ENCODE measurements at regions not wholly inside any gene's neighbourhood (a gene's known extent, or its start where the extent isn't known, plus 50 kb on each side); places are given as distances from the start of the nearest gene placed in this dataset.
"Not testable (repeated sequence)": the region's sequence is repeated elsewhere in the genome, so short reads cannot be mapped to it uniquely, and the experiment has no call there.

DNA sequence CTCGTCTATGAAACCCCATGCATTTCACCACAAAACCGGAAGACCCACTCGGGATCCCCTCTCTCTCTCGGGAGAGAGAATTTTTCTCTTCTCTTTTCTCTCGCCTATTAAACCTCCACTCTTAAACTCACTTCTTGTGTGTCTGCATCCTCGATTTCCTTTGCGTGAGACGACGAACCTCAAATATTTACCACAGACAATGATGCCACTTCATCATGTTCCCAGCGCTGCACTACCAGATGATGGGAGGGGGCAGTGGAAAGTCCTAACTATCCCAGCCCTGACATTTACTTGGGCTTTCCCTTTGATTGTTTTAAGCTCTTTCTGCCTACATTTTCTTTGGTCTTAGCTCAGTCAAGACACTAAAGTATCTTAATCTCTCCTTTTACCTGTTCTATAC lies 906.7 kb downstream of the GRID1 start:
- DNase-seq (ENCODE audit: low spot score): no peak

DNA sequence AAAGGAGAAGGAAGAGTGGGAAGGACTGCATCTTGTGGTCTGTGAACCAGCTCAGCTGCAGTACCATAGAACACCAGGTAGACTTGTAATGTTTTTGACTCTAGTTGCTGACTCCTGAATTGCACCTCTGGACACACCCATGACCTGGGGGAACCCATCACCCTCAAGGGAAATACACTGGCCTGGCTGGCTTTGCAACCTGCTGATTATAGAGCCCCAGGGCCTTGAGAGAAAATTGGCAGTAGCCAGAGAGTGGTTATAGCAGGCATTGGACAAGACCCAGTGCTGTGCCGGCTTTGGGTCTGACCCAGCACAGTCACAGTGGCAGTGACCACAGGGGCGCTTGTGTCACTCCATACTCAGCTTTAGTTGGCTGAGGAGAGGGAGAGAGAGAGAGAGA lies 902.3 kb downstream of the GRID1 start:
- DNase-seq (ENCODE audit: low spot score): no peak

DNA sequence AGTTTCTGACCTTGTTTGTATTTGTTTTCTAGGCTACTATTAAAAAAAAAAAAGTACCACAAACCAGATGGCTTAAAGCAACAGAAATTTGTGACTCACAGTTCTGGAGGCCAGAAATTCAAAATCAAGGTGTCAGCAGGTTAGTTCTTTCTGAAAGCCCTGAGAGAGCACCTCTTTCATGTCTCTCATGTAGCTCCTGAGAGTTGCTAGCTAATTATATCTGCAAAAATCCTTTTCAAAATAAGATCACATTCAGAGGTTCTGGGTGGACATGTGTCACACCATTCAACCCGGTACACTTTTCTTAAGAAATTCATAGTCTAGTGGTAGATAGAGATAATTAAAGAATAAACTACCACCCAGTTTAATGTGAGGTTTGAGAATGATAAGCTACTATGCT lies 888.6 kb downstream of the GRID1 start:
- DNase-seq (ENCODE audit: low spot score): no peak

DNA sequence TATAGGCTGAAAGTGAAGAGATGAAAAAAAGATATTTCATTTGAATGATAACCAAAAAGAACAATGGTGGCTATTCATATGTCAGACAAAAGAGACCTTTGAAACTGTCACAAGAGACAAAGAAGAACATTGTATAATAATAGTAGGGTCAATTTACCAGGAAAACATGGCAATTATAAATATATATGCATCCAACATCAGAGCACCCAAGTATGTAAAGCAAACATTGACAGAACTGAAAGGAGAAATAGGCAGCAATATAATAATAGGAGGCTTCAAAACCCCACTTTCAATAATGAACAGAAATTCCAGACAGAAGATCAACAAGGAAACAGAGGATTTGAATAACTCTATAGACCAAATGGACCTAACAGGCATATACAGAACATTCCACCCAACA lies 876.2 kb downstream of the GRID1 start:
- DNase-seq (ENCODE audit: low spot score): no peak

DNA sequence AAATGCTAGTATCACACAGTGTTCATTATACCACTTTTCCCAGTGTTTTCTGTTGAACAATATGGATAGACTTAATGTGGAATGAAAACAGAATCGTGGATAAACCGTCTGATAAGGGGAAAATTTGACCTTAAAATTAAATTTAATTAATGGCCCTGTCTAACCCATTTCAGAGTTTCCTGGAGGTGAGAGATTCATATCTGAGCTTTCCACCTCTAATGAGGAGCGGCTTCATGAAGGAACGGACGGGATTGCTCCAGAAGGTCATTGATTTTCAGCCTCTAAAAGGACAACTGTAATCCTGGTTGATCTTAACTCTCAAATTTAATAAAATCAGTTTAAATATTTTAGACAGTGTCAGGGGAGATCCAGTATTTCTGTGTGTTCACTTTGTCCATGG lies 874.9 kb downstream of the GRID1 start:
- DNase-seq (ENCODE audit: low spot score): no peak

DNA sequence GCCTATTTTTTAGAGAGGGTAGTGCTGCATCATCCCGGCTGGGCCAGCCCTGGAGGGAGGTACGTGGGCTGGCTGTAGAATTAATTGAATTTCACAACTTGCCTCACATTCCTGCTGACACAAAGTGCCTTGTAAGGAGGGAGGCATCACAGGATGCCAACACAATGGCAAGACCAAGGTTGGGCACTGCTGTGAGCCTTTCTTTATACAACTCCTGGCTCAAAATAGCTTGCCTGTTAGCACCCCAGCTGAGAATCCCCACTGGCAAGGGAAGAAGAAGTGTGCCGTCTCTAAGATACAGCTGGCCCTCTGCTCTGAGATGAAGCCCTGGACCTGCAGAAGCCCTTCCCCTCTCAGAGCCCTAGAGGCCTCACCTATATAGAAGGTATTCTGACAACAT lies 873.9 kb downstream of the GRID1 start:
- DNase-seq (ENCODE audit: low spot score): no peak

DNA sequence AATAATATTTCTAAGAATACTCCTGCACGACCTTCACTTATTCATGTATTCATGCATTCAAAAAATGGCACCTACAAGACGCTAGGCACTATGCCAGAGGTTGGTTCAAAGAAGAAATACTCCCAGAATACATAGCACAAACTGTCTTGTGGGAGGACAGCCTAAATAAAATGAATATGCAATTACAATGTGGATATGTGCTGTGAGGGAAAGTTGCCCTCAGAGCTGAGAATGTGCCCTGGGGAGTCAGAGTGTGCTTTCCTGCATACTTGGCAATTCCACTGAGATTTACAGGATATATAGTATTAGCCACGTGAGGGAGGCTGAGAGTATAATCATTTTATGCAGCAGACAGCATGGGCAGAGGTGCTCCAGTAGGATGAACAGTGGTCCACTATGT lies 872.9 kb downstream of the GRID1 start:
- no peak for DNase-seq (ENCODE audit: low spot score)

DNA sequence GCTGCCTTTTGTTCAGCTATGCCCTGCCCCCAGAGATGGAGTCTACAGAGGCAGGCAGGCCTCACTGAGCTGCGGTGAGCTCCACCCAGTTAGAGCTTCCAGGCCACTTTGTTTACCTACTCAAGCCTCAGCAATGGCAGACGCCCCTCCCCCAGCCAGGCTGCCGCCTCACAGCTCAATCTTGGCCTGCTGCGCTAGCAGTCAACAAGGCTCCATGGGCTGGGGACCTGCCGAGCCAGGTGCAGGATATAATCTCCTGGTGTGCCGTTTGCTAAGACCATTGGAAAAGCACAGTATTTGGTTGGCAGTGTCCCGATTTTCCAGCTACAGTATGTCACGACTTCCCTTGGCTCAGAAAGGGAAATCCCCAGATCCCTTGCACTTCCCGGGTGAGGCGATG lies 862.0 kb downstream of the GRID1 start:
- not testable (repeated sequence) for DNase-seq (ENCODE audit: low spot score)

DNA sequence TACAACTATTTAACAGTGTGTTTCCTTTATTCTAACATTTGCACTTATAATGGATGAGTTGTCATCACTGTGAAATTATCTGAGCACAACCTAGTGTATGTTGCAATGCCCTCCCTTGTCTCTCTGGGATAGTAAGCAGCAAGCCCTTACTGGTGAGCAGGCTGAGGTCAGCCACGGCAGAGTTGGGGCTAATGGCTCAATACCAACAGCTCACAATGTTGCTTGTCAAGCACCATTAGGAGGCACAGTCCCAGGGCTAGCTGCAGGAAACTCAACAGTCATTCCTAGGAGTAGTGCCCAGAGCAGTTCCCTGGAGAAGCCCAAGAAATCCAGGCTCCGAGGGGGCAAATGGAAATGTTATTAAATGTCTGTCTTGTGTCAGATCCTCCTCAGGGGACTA lies 858.4 kb downstream of the GRID1 start:
- no peak for DNase-seq (ENCODE audit: low spot score)

DNA sequence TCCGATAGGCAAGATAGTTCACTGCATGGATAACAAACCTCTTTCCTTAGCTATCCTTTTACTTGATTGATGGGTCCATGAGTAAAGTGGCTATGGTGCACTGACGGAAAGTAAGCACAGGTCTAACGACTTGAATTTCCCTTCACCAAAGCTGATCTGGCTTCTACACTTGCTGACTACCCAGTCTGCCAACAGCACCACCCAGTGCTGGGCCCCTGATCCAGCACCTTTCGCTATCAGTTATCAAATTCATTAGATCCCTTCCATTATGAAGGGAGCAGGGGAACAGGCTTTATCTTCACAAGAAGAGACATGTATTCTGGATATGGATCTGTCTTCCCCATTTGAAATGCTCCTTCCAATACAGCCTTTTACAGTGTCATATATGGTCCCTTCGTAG lies 855.9 kb downstream of the GRID1 start:
- no peak for DNase-seq (ENCODE audit: low spot score)

DNA sequence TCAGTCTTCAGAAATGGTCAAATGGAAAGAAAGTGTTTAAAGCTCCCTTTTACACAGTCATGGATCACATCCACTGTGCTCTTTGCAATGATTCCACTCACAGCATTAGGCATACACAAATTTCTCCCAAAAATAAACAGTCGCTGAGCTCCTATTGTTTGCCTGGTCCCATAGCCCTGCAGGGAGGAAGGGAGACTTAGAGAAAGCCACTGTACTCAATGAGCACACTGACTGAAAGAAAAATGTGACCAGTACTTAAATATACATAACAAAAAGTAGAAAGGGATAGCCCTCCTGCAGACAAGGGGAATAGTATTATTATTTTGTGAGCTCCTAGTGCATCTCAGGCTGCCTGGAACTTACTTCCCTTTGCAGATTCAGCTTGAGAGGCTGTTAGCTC lies 853.2 kb downstream of the GRID1 start:
- no peak for DNase-seq (ENCODE audit: low spot score)

DNA sequence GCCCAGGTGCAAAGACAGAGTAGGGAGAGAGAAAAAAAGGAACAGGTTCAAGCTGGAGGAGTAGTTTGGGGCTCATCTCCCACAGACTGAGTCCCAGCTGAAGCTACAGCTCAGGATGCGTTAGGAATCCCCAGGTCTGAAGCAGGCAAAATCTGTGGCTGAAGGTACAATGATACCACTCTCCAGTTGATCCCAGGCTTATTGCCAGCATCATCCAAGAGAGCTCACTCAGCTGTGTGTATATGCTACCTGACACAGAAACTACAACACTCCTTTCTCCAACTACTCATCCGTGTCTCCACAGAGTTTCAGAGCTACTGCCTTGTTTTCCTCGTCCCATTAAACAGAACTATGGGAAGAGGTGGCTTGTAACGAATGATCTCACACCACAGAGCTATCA lies 851.3 kb downstream of the GRID1 start:
- DNase-seq (ENCODE audit: low spot score): no peak

DNA sequence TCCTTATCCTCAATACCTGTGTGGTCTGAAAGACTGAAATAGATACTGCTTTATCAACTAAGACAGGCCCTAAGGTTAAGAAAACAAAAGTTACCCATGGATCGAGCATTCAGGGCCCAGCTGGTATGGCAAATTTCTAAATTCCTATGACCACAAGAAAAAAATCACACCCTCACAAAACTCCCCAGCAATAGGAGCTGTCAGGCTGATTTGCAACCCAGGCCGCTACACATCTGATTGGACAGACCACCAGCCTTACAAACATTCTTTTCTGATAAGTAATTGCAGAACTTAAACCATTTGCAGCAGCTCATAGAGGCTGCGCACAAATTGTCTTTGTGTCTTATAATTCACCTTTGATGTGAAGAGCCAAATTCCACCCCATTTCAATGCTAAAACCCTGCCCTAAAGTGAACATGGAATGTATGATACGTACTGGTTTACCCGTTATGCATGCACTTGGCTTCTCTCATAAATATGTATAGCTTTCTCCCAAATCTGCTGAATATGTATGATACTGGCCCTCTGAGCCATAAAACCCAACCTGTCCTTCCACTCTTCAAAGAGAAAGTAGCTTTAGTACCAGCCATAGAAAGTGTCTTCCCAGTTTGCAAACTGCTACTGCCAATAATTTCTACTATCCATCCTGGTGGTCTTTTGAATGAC lies 842.5 kb downstream of the GRID1 start:
- DNase-seq (ENCODE audit: low spot score): no peak

DNA sequence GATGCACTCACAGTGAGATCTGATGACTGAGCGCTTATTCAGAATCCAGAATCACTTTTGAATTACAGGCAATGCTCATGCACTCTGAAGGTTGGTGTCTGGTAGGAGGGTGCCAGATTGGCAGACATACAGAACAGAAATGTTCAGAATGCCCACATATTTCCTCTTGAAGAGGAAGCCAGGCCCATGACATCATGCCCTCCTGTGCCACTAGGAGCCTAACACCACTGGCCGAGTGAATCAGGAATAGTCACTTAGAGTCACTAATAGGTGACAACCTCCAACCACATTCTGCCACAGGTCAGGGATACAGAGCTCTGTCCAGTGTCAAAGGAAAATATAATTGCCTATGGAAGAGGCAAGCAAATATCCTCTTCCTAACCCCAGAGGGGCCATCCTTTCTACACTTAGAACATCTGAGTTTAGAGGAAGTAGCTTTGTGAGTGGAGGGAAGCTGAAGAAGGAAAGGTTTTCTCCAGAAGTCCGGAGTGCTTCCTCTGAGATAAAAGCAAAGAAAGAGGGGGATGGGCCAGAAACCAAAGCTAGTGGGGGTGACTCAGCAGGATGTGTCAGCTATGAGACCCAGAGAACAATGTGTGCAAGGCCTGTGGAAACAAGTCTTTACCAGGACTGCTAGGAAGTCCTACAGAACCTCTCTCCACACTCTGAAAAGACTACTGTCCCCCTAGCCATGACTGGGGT lies 838.8 kb downstream of the GRID1 start:
- no peak for DNase-seq (ENCODE audit: low spot score)

DNA sequence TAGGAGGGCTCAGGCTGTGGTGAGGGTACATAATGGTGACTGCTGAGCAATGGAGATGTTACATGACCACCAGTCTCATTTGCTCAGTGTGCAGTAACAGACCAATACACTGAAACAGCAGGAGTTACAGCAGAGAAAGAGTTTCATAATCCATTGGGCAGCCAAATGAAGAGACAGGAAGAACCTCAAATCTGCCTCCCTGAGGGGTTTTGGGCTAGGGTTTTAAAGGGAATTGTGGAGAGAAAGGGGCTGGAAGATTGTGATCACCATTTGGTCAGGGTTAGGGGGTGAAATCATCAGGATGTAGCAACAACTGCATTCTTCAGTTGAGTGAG lies 838.3 kb downstream of the GRID1 start:
- no peak for DNase-seq (ENCODE audit: low spot score)

DNA sequence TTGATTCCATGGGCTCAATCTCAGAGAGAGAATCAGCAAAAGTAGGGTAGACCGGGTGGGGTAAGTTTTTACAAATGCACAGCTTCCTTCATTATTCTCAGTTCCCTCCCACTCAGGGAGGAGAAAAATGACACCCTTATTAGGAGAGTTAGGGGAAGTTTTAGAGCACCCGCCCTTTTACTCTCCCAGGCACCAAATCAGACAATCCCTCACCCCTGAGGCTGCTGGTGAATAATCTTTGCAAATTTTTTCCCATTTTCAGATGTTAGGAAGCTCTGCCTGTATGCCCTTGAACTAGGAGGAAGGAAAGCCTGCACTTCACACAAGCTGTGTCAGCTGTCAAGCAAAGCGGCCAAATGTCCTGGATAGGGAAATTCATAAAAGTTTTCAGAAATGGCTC lies 834.9 kb downstream of the GRID1 start:
- no peak for DNase-seq (ENCODE audit: low spot score)

DNA sequence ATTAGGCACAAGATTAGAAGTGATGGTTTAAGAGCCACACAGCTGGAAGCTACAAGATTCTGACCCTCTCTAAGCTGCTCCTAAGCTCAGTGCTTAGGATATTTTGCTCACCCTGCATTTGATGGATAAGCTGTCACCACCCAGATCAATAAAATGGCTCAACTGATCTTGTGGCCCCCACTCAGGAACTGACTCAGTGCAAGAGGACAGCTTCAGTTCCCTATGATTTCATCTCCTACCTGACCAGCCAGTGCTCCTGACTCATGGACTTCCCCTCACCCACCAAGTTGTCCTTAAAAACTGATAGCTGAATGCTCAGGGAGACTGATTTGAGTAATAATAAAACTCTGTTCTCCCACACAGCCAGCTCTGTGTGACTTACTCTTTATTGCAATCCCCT lies 833.8 kb downstream of the GRID1 start:
- DNase-seq (ENCODE audit: low spot score): no peak

DNA sequence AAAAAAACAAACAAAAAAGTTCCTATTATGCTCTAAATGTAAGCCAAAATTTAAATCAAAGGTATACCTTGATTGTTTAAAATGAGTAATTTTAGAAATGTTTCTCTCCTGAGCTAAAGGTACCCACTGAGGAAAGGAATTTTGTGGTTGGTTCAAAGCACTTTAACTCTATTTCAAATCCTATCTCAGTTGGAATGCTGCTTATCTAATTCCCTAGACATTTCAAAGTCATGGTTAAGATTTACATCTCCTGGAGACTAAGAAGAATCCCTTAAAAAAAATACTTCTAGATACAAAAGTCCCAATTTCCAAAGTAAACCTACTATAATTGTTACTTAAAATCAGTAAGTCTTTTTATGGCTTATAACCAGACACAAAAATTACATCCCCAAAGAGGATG lies 830.7 kb downstream of the GRID1 start:
- no peak for DNase-seq (ENCODE audit: low spot score)

DNA sequence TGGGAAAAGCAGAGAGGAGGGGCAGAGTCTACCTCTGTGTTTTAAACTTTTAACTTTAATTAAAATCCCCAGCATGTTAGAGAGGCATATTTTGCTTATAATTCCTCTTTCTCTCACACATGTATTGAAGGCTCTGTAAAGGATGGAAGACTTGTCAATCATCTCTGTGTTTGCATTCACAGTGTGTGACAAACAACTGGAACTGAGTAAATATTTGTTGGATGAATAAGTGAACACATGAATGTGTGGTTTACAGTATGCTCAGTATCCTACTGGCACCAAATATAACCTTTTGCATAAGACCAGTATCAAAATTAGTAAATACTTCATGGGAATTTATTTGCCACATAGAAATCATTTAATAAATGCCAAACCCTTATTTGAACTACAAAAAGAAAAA lies 829.0 kb downstream of the GRID1 start:
- DNase-seq (ENCODE audit: low spot score): no peak

DNA sequence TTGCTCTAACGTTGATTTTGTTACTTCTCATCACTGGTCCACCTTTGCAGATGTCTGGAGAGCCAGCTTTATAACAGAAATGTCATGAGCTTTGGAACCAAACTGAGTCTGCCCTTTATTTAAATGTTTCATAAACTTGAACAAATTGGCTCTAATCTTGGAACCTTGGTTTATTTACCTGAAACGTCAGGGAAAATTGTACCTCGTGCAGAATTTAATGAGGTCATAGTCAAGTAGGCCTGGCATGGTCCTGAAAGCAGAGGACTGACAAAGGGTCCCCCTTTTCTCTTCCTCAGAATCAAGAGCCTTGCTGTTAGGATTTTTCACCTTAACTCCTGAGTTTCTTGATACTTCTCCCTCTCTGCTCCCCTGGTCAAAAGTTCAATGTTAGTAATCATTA lies 828.0 kb downstream of the GRID1 start:
- no peak for DNase-seq (ENCODE audit: low spot score)

DNA sequence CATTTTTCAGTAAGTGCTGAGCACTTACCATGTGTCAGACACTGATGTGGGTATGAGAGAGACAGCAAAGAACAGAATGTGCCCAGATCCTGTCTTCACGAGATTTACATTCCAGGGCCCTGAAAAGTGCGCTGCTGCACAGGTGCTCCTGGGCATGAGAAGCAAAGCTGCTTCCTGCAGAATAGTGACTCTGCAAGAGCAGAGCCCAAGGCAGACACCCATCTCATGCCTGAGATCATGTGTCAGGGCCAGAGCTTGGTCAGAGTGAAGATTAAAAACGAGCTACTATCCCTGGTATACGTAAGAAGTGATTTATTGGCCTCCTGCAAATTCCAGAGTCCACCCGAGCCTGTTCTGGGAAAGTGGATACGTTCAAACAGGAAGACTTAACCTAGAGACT lies 824.4 kb downstream of the GRID1 start:
- no peak for DNase-seq (ENCODE audit: low spot score)

DNA sequence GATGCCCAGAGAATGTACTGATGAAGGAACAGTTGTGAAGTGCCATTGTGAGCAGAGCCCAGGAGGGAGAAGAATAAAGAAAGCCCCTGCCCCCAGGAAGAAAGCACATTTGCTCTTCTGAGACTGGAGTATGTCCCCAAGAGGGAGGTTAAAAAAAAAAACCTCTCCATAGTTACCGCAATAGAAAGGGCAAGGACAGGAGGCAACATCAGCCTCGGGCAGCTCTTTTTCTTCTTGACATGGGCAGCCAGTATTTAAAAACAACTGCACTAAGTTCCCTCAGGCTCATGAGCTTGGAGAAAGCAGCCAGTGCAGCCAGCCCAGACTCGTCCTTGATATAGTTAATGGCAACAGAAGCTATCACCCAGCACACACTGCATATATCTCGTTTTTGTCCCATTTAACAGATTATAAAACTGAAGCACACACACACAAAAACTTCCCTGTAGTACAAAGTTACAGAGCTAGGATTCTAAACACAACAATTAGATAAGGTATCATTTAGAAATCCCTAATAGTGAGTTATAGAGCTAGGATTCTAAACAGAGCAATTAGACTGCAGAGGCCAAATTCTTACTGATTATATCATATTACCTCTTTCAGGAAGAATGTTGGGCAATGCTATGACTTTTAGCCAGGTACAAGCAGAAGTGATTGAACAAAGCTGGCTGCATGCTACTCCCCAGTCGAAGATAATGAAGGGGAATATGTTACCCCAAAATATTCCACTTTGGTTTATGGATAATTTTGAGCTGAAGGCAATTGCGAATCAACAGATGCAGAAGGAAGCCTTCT lies 823.5 kb downstream of the GRID1 start:
- no peak for DNase-seq (ENCODE audit: low spot score)

DNA sequence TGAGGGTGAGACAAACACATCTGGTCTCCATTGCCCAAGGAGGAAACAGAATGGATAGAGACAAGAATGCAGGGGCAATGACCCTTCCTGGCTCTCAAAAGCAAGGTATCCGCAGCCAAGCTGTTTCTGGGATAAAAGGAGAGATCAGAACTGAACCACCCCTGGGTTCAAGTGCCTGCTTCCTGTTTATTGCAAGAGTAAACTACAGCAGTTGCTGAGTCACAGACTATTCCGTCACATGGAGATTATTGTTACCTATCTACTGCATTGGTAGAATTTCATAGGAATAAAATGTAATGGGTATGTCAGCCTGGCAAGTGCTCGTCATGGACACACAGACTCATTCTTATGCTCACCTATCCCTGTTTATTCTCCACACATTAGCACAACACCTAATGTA lies 821.6 kb downstream of the GRID1 start:
- no peak for DNase-seq (ENCODE audit: low spot score)

DNA sequence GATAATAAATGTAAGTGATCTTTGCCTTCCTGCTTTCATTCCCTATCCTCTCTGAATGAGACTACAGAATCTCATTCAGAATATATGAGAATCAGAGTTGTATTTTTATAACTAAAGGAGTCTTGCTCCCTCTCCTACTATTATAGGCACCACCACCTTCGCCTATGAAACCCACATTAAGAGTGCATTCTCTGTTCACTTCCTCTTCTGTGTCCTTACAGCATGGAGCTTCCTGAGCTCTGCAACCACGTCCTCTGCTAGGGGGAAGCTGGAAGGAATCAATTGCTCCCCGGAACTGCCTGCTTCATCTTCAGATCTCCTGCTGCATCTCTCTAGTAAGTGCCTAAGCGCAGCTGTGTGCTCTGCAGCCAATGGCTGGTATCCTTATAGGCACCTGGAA lies 820.7 kb downstream of the GRID1 start:
- DNase-seq (ENCODE audit: low spot score): no peak

Data from AG08395 (cell line).